GM23248 (cell line): ENCODE measurements at regions not wholly inside any gene's neighbourhood (a gene's known extent, or its start where the extent isn't known, plus 50 kb on each side); places are given as distances from the start of the nearest gene placed in this dataset.

ENCODE experiments used
- DNase-seq: peaks from one replicate; pipeline ENCODE4 v3.0.0-alpha.2; 2015
- H2AFZ ChIP-seq: fragments of 200-600 bp; sonication (generic); 2 replicates; pipeline ENCODE4 v1.6.1; 2016; ENCODE audit warnings: antibody characterized with exemption
- H3F3A ChIP-seq: fragments of 200-600 bp; sonication (generic); 2 replicates; pipeline ENCODE4 v1.6.1; 2016; ENCODE audit warnings: mild to moderate bottlenecking, antibody characterized with exemption, mixed run types; ENCODE audit not compliant: insufficient read depth
- H3K27ac ChIP-seq: fragments of 200-600 bp; sonication (generic); 2 replicates; pipeline ENCODE4 v1.5.1; 2016; ENCODE audit warnings: mild to moderate bottlenecking
- H3K27me3 ChIP-seq: fragments of 200-600 bp; sonication (generic); replicated peaks from 2 replicates; pipeline ENCODE4 v1.6.1; 2016; ENCODE audit warnings: mild to moderate bottlenecking; ENCODE audit not compliant: insufficient read depth
- H3K36me3 ChIP-seq: fragments of 200-600 bp; sonication (generic); 2 replicates; pipeline ENCODE4 v1.6.1; 2016; ENCODE audit warnings: low read depth, mild to moderate bottlenecking
- H3K4me1 ChIP-seq: fragments of 200-600 bp; sonication (generic); 2 replicates; pipeline ENCODE4 v1.6.1; 2016; ENCODE audit warnings: mild to moderate bottlenecking; ENCODE audit not compliant: insufficient read depth
- H3K4me2 ChIP-seq: fragments of 200-600 bp; sonication (generic); one replicate; pipeline ENCODE4 v1.6.1; 2016; ENCODE audit warnings: mild to moderate bottlenecking; ENCODE audit not compliant: unreplicated experiment
- H3K4me3 ChIP-seq: fragments of 200-600 bp; sonication (generic); 2 replicates; pipeline ENCODE4 v1.5.1; 2016; ENCODE audit warnings: mild to moderate bottlenecking
- H3K79me2 ChIP-seq: fragments of 200-600 bp; sonication (generic); 2 replicates; pipeline ENCODE4 v1.6.1; 2016; ENCODE audit warnings: mild to moderate bottlenecking; ENCODE audit not compliant: insufficient read depth
- H3K9ac ChIP-seq: fragments of 200-600 bp; sonication (generic); 2 replicates; pipeline ENCODE4 v1.6.1; 2016; ENCODE audit warnings: mild to moderate bottlenecking
- H3K9me2 ChIP-seq: fragments of 200-600 bp; sonication (generic); 2 replicates; pipeline ENCODE4 v1.6.1; 2016; ENCODE audit warnings: mixed run types, mild to moderate bottlenecking, moderate library complexity; ENCODE audit not compliant: insufficient read depth
- H3K9me3 ChIP-seq: fragments of 200-600 bp; sonication (generic); one replicate; pipeline ENCODE4 v1.6.1; 2017; ENCODE audit warnings: low read depth
- H4K20me1 ChIP-seq: fragments of 200-600 bp; sonication (generic); 2 replicates; pipeline ENCODE4 v1.6.0; 2016; ENCODE audit not compliant: insufficient read depth
- EZH2 ChIP-seq: fragments of 200-600 bp; sonication (generic); IDR thresholded peaks from 2 replicates; pipeline ENCODE4 v1.6.1; 2018; ENCODE audit warnings: antibody characterized with exemption, mild to moderate bottlenecking; ENCODE audit not compliant: insufficient read depth, poor library complexity, severe bottlenecking
- EZH2phosphoT487 ChIP-seq: fragments of 200-600 bp; sonication (generic); IDR thresholded peaks from 2 replicates; pipeline ENCODE4 v1.6.1; 2018; ENCODE audit warnings: antibody characterized with exemption, moderate library complexity, mild to moderate bottlenecking, low read depth; ENCODE audit not compliant: insufficient read depth
- WGBS, 2 experiments: methylation state at CpG; one replicate each; pipeline ENCODE4 v1.1.6; 2015 to 2017; ENCODE audit warnings: low lambda C conversion rate in 2 of 2, low coverage in 1 of 2; ENCODE audit errors: missing lambda C conversion rate in 2 of 2; 5-methylcytosine and 5-hydroxymethylcytosine counted together
- in situ Hi-C: fragments of 300-500 bp; cut with MboI; formaldehyde crosslinking; loops from 2 replicates; pipeline ENCODE4 v1.15.0; 2020

DNA sequence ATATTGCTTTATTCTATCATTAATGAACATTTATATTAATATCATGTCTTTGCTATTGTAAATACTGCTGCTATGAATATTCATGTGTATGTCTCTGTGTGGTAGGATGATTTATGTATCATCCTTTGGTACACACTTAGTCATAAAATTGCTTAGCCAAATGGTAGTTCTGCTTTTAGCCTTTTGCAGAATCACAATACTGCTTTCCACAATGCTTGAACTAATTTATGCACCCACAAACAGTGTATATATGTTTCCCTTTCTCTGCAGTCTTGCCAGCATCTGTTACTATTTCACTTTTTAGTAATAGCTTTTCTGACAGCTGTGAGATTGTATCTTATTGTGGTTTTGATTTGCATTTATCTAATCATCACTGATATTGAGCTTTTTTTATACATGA is 254.3 kb upstream of the RBMY1B start:
- H3F3A ChIP-seq, result no peaks in the 10 kb centered on the region
- H4K20me1 ChIP-seq, result no peaks in the 10 kb centered on the region
- no peaks in the 10 kb centered on the region for H3K4me1 ChIP-seq
- H3K9me3 ChIP-seq, result no peaks in the 10 kb centered on the region
- no peak overlapping the region for H3K9ac ChIP-seq
- DNase-seq, result no peak
- H2AFZ ChIP-seq, result no peak overlapping the region
- H3K27me3 ChIP-seq, result no peaks in the 10 kb centered on the region
- in situ Hi-C loops, result no loop called here
- TF ChIP-seq EZH2phosphoT487 (no peak), EZH2 (no peak)
- no peak overlapping the region for H3K4me3 ChIP-seq
- H3K79me2 ChIP-seq, result no peaks in the 10 kb centered on the region
- no peaks in the 10 kb centered on the region for H3K36me3 ChIP-seq
- no peak overlapping the region for H3K4me2 ChIP-seq
- no peak overlapping the region for H3K27ac ChIP-seq
- no peaks in the 10 kb centered on the region for H3K9me2 ChIP-seq

DNA sequence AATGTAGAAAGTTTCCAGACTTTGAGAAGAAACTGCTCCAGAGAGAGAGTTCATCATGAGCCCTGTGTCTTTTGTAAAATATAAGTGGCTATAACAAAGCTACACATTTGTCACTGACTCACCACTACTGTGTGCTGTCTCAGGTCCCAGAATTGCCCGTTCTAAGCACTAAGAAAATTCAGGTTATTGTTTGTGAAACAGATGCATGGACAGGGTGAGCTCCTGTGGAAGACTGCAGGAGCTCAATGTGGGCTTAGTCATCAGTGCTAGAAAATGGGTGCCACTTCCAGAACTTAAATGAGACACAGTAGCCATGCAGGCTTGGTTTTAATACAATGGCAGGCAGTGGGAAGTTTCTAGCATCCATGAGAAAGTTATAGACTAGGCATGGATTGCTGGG is 251.4 kb upstream of the RBMY1B start:
- in situ Hi-C loops, result no loop called here
- no peak overlapping the region for H3K9ac ChIP-seq
- no peaks in the 10 kb centered on the region for H3K4me1 ChIP-seq
- no peak overlapping the region for H2AFZ ChIP-seq
- H3K79me2 ChIP-seq, result no peaks in the 10 kb centered on the region
- no peak for DNase-seq
- H3K27ac ChIP-seq, result no peak overlapping the region
- no peaks in the 10 kb centered on the region for H3K27me3 ChIP-seq
- WGBS, 2 experiments, result 0% methylated on average over 1 of the region's 1 CpG
- no peaks in the 10 kb centered on the region for H3K9me2 ChIP-seq
- no peaks in the 10 kb centered on the region for H3K9me3 ChIP-seq
- no peaks in the 10 kb centered on the region for H3K36me3 ChIP-seq
- H4K20me1 ChIP-seq, result no peaks in the 10 kb centered on the region
- H3K4me2 ChIP-seq, result no peak overlapping the region
- no peak overlapping the region for H3K4me3 ChIP-seq
- H3F3A ChIP-seq, result no peaks in the 10 kb centered on the region
- TF ChIP-seq EZH2phosphoT487, result no peak
- TF ChIP-seq EZH2, result no peak

DNA sequence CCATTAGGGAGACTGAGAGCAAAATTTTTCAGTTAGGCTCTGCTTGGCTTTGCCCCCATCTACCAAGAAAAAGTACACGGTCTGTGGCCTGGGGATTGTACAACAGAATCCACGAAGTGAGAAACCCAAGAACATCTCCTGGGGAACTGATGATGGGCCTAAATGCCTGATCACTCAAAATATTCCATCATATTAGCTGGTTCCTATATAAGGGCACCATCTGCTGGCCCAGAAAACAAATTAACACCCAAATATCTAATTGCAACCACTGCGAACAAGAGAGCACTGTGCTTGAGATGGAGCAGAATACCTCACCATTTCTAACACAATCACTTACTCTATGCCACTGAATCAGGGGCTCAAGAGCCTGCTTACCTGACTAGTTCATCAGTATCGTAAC is 250.8 kb upstream of the RBMY1B start:
- Histone ChIP-seq H3K27me3 (no peaks in the 10 kb centered on the region), H3K9ac (no peak overlapping the region), H3K36me3 (no peaks in the 10 kb centered on the region), H3K4me1 (no peaks in the 10 kb centered on the region), H3F3A (no peaks in the 10 kb centered on the region), H4K20me1 (no peaks in the 10 kb centered on the region), H3K4me3 (no peak overlapping the region), H2AFZ (no peak overlapping the region), H3K4me2 (no peak overlapping the region), H3K27ac (no peak overlapping the region), H3K9me3 (no peaks in the 10 kb centered on the region), H3K9me2 (no peaks in the 10 kb centered on the region), H3K79me2 (no peaks in the 10 kb centered on the region)
- in situ Hi-C loops, result no loop called here
- TF ChIP-seq EZH2phosphoT487, result no peak
- TF ChIP-seq EZH2, result no peak
- no peak for DNase-seq
- WGBS, 2 experiments, result 18 to 29% methylated on average over 4 of the region's 4 CpGs

DNA sequence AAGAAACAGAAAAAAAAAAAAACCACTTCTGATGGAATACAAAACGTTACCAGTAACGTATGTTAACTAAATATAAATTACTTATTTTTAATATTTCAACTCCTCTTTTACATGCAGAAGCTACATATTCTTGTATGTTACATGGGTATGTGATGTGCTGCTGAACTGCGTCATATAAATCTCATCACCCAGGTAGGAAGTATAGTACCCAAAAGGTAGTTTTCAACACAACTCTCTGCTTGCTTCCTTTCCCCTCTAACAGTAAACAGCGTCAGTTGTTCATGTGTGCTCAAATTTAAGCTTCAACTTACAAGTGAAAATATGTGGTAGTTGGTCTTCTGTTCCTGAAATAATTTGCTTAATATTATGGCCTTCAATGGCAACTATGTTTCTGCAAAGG is 250.0 kb upstream of the RBMY1B start:
- no peak overlapping the region for H3K4me3 ChIP-seq
- no peaks in the 10 kb centered on the region for H3K9me2 ChIP-seq
- H3K4me2 ChIP-seq, result no peak overlapping the region
- WGBS, 2 experiments, result 25 to 28% methylated on average over 4 of the region's 4 CpGs
- DNase-seq, result no peak
- H3K27me3 ChIP-seq, result no peaks in the 10 kb centered on the region
- no peaks in the 10 kb centered on the region for H3K4me1 ChIP-seq
- in situ Hi-C loops, result no loop called here
- H3K36me3 ChIP-seq, result no peaks in the 10 kb centered on the region
- no peak overlapping the region for H3K27ac ChIP-seq
- TF ChIP-seq EZH2, result no peak
- no peak for TF ChIP-seq EZH2phosphoT487
- H3K79me2 ChIP-seq, result no peaks in the 10 kb centered on the region
- H3F3A ChIP-seq, result no peaks in the 10 kb centered on the region
- H3K9ac ChIP-seq, result no peak overlapping the region
- H2AFZ ChIP-seq, result no peak overlapping the region
- H3K9me3 ChIP-seq, result no peaks in the 10 kb centered on the region
- H4K20me1 ChIP-seq, result no peaks in the 10 kb centered on the region

DNA sequence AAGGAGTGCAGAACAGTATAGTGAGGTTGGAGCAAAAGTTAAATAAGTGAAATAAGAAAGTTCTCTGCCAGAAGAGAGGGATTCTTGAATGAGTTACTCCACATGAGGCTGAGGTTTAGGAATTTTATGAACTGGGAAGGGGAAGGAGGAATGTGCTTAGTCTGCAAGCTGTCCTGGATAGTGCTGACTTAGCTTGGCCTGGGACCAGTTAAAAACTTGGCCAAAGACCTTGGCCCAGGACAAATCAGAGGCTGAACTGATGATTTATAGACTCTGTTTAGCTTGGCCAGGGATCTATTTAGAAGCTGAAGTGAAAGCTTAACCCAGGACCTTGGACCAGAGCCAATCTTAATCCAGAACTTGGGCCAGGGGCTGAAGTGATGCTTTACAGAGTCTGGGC is 244.4 kb upstream of the RBMY1B start:
- no peak overlapping the region for H3K9ac ChIP-seq
- no peaks in the 10 kb centered on the region for H3K36me3 ChIP-seq
- H3K4me1 ChIP-seq, result no peaks in the 10 kb centered on the region
- no peaks in the 10 kb centered on the region for H3K79me2 ChIP-seq
- TF ChIP-seq EZH2, result no peak
- TF ChIP-seq EZH2phosphoT487, result no peak
- no peak for DNase-seq
- no peaks in the 10 kb centered on the region for H3K27me3 ChIP-seq
- H3K4me3 ChIP-seq, result no peak overlapping the region
- H4K20me1 ChIP-seq, result no peaks in the 10 kb centered on the region
- no peaks in the 10 kb centered on the region for H3K9me2 ChIP-seq
- H3F3A ChIP-seq, result no peaks in the 10 kb centered on the region
- H2AFZ ChIP-seq, result no peak overlapping the region
- no peak overlapping the region for H3K27ac ChIP-seq
- in situ Hi-C loops, result no loop called here
- no peaks in the 10 kb centered on the region for H3K9me3 ChIP-seq
- H3K4me2 ChIP-seq, result no peak overlapping the region
